ENCODE measurements at regions not wholly inside any gene's neighbourhood (a gene's known extent, or its start where the extent isn't known, plus 50 kb on each side); places are given as distances from the start of the nearest gene placed in this dataset.

DNA sequence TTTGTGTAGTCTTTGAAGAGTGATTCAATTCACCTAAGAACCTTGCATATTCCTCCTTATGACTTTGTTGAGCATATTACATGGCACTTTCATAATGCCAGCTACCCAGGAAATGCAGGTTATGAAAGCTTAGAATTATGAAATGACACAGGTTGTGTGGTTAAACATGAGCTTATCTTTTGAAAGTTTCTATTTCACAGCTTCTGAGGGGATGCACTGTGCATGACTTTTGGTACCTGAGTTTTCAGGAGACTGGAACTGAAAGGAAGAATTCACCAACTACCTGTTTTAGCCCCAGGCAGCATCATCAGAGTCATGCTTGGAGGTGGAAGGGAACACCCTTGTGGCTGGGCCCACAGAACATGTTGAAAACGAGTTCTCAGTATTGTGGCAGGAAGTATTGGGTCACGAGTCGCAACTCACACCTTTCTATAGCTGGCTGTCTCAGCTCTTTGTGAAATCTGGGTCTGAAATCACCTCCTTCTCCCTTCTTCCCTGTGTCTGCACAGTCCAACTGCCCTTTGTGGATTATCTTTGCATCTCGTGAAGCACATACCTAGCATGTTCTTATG is 228.2 kb downstream of the PTEN start (continued):
- TF ChIP-seq PKNOX1 (IDR thresholded peaks at IDR 0.05), result no peak; the same call in 1 of the 2 replicates
- TF ChIP-seq, protein P1, sequence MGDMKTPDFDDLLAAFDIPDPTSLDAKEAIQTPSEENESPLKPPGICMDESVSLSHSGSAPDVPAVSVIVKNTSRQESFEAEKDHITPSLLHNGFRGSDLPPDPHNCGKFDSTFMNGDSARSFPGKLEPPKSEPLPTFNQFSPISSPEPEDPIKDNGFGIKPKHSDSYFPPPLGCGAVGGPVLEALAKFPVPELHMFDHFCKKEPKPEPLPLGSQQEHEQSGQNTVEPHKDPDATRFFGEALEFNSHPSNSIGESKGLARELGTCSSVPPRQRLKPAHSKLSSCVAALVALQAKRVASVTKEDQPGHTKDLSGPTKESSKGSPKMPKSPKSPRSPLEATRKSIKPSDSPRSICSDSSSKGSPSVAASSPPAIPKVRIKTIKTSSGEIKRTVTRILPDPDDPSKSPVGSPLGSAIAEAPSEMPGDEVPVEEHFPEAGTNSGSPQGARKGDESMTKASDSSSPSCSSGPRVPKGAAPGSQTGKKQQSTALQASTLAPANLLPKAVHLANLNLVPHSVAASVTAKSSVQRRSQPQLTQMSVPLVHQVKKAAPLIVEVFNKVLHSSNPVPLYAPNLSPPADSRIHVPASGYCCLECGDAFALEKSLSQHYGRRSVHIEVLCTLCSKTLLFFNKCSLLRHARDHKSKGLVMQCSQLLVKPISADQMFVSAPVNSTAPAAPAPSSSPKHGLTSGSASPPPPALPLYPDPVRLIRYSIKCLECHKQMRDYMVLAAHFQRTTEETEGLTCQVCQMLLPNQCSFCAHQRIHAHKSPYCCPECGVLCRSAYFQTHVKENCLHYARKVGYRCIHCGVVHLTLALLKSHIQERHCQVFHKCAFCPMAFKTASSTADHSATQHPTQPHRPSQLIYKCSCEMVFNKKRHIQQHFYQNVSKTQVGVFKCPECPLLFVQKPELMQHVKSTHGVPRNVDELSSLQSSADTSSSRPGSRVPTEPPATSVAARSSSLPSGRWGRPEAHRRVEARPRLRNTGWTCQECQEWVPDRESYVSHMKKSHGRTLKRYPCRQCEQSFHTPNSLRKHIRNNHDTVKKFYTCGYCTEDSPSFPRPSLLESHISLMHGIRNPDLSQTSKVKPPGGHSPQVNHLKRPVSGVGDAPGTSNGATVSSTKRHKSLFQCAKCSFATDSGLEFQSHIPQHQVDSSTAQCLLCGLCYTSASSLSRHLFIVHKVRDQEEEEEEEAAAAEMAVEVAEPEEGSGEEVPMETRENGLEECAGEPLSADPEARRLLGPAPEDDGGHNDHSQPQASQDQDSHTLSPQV (IDR thresholded peaks at IDR 0.05), result peak; percentile 57; the same call in 1 of the 2 replicates
- no peak for TF ChIP-seq RBBP5 (conservative IDR thresholded peaks at IDR 0.05)
- TF ChIP-seq MYB (IDR thresholded peaks at IDR 0.05; ENCODE audit: borderline replicate concordance, low read depth, low read length), result no peak; the same call in 1 of the 2 replicates
- TF ChIP-seq MEF2A (IDR thresholded peaks at IDR 0.05; ENCODE audit: insufficient read depth, low read depth, low read length), result peak; percentile 86
- peak; percentile 51 for TF ChIP-seq RAD21 (IDR thresholded peaks at IDR 0.05; ENCODE audit: insufficient read depth, low read depth, low read length)
- peak; percentile 92 to 94 for TF ChIP-seq EP300 (IDR thresholded peaks at IDR 0.05; ENCODE audit: borderline replicate concordance in 1 of 2, control insufficient read depth in 1 of 2, low read depth in 2 of 2, low read length in 2 of 2)
- TF ChIP-seq, protein P2, sequence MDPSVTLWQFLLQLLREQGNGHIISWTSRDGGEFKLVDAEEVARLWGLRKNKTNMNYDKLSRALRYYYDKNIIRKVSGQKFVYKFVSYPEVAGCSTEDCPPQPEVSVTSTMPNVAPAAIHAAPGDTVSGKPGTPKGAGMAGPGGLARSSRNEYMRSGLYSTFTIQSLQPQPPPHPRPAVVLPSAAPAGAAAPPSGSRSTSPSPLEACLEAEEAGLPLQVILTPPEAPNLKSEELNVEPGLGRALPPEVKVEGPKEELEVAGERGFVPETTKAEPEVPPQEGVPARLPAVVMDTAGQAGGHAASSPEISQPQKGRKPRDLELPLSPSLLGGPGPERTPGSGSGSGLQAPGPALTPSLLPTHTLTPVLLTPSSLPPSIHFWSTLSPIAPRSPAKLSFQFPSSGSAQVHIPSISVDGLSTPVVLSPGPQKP (IDR thresholded peaks at IDR 0.05; ENCODE audit: low read depth, low read length), result no peak
- TF ChIP-seq, protein P3, sequence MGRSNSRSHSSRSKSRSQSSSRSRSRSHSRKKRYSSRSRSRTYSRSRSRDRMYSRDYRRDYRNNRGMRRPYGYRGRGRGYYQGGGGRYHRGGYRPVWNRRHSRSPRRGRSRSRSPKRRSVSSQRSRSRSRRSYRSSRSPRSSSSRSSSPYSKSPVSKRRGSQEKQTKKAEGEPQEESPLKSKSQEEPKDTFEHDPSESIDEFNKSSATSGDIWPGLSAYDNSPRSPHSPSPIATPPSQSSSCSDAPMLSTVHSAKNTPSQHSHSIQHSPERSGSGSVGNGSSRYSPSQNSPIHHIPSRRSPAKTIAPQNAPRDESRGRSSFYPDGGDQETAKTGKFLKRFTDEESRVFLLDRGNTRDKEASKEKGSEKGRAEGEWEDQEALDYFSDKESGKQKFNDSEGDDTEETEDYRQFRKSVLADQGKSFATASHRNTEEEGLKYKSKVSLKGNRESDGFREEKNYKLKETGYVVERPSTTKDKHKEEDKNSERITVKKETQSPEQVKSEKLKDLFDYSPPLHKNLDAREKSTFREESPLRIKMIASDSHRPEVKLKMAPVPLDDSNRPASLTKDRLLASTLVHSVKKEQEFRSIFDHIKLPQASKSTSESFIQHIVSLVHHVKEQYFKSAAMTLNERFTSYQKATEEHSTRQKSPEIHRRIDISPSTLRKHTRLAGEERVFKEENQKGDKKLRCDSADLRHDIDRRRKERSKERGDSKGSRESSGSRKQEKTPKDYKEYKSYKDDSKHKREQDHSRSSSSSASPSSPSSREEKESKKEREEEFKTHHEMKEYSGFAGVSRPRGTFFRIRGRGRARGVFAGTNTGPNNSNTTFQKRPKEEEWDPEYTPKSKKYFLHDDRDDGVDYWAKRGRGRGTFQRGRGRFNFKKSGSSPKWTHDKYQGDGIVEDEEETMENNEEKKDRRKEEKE (IDR thresholded peaks at IDR 0.05), result no peak
- no peak for TF ChIP-seq SMAD5 (IDR thresholded peaks at IDR 0.05; ENCODE audit: low read depth)
- peak; percentile 96 for TF ChIP-seq RUNX3 (IDR thresholded peaks at IDR 0.05; ENCODE audit: low read length)
- TF ChIP-seq TCF12 (IDR thresholded peaks at IDR 0.05; ENCODE audit: low read depth, low read length), result peak; percentile 88
- TF ChIP-seq CREB1 (IDR thresholded peaks at IDR 0.05; ENCODE audit: low read depth), result peak; percentile 88; the same call in 1 of the 2 replicates
- TF ChIP-seq SUZ12 (IDR thresholded peaks at IDR 0.05; ENCODE audit: unreplicated experiment), result no peak
- TF ChIP-seq KAT2A (conservative IDR thresholded peaks at IDR 0.05; ENCODE audit: control insufficient read depth, low read depth, low read length), result no peak
- TF ChIP-seq, protein P4, sequence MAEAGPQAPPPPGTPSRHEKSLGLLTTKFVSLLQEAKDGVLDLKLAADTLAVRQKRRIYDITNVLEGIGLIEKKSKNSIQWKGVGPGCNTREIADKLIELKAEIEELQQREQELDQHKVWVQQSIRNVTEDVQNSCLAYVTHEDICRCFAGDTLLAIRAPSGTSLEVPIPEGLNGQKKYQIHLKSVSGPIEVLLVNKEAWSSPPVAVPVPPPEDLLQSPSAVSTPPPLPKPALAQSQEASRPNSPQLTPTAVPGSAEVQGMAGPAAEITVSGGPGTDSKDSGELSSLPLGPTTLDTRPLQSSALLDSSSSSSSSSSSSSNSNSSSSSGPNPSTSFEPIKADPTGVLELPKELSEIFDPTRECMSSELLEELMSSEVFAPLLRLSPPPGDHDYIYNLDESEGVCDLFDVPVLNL (IDR thresholded peaks at IDR 0.05; ENCODE audit: low read depth, low read length), result no peak
- TF ChIP-seq POU2F2 (IDR thresholded peaks at IDR 0.05; ENCODE audit: borderline replicate concordance, low read depth, low read length), result peak; percentile 69; the same call in 2 of the 3 replicates

Measured in GM12878 (cell line).